ENCODE measurements at regions not wholly inside any gene's neighbourhood (a gene's known extent, or its start where the extent isn't known, plus 50 kb on each side); places are given as distances from the start of the nearest gene placed in this dataset.
A peak's percentile ranks its signal among the peaks of the same experiment; 100 is the strongest.

GRCh38 chr12:14256121-14256520 lies 109.4 kb upstream of the ATF7IP start:
- H3K36me3 Mint-ChIP-seq (ENCODE audit: low read depth) = peaks cover 21% of the 10 kb centered on the region
- TF ChIP-seq CTCF (IDR thresholded peaks at IDR 0.05) = no peak
- peaks cover 67% of the 10 kb centered on the region for H3K4me1 Mint-ChIP-seq (ENCODE audit: low read depth)
- H3K27me3 Mint-ChIP-seq (ENCODE audit: insufficient read depth) = peaks cover 3% of the 10 kb centered on the region; the same call in 1 of the 2 replicates
- peak overlapping the region; percentile 99 for H3K27ac Mint-ChIP-seq
- DNase-seq = peak; percentile 36
- H3K4me3 Mint-ChIP-seq = peak overlapping the region; percentile 74
- H3K9me3 Mint-ChIP-seq = peaks cover 18% of the 10 kb centered on the region

GRCh38 chr12:14256555-14257169 lies 108.8 kb upstream of the ATF7IP start:
- TF ChIP-seq CTCF (IDR thresholded peaks at IDR 0.05) = peak; percentile 91
- peak overlapping the region; percentile 99 for H3K27ac Mint-ChIP-seq
- peaks cover 21% of the 10 kb centered on the region for H3K36me3 Mint-ChIP-seq (ENCODE audit: low read depth)
- H3K4me1 Mint-ChIP-seq (ENCODE audit: low read depth) = peaks cover 68% of the 10 kb centered on the region
- peaks cover 3% of the 10 kb centered on the region; the same call in 1 of the 2 replicates for H3K27me3 Mint-ChIP-seq (ENCODE audit: insufficient read depth)
- H3K4me3 Mint-ChIP-seq = peak overlapping the region; percentile 74
- peaks cover 18% of the 10 kb centered on the region for H3K9me3 Mint-ChIP-seq
- DNase-seq = peak; percentile 64

- peaks cover 18% of the 10 kb centered on the region for H3K9me3 Mint-ChIP-seq
- no peak for DNase-seq
- H3K27me3 Mint-ChIP-seq (ENCODE audit: insufficient read depth) = peaks cover 3% of the 10 kb centered on the region; the same call in 1 of the 2 replicates
- peaks cover 21% of the 10 kb centered on the region for H3K36me3 Mint-ChIP-seq (ENCODE audit: low read depth)
- peak overlapping the region; percentile 74 for H3K4me3 Mint-ChIP-seq
- H3K4me1 Mint-ChIP-seq (ENCODE audit: low read depth) = peaks cover 73% of the 10 kb centered on the region
- H3K27ac Mint-ChIP-seq = peak overlapping the region; percentile 99
- TF ChIP-seq CTCF (IDR thresholded peaks at IDR 0.05) = no peak
Measured at GRCh38 chr12:14257303-14257733, 108.2 kb upstream of the ATF7IP start.

- Mint-ChIP-seq H3K27me3 (ENCODE audit: insufficient read depth) (peaks cover 3% of the 10 kb centered on the region; the same call in 1 of the 2 replicates), H3K27ac (peak overlapping the region; percentile 99), H3K36me3 (ENCODE audit: low read depth) (peaks cover 24% of the 10 kb centered on the region), H3K4me1 (ENCODE audit: low read depth) (peaks cover 77% of the 10 kb centered on the region), H3K4me3 (peak overlapping the region; percentile 74), H3K9me3 (peaks cover 22% of the 10 kb centered on the region)
- no peak for TF ChIP-seq CTCF (IDR thresholded peaks at IDR 0.05)
- peak; percentile 98 for DNase-seq
Measured at GRCh38 chr12:14257734-14258574, 107.5 kb upstream of the ATF7IP start.

- Mint-ChIP-seq H3K4me3 (peak overlapping the region; percentile 50; the same call in 1 of the 2 replicates), H3K36me3 (ENCODE audit: low read depth) (peaks cover 25% of the 10 kb centered on the region), H3K9me3 (peaks cover 22% of the 10 kb centered on the region), H3K27me3 (ENCODE audit: insufficient read depth) (peaks cover 3% of the 10 kb centered on the region; the same call in 1 of the 2 replicates), H3K4me1 (ENCODE audit: low read depth) (peaks cover 77% of the 10 kb centered on the region), H3K27ac (peak overlapping the region; percentile 99)
- no peak for DNase-seq
- TF ChIP-seq CTCF (IDR thresholded peaks at IDR 0.05) = no peak
Measured at GRCh38 chr12:14258575-14258940, 106.9 kb upstream of the ATF7IP start.

Measured in HFFc6 (cell line).